GM12865 (cell line): ENCODE measurements at regions not wholly inside any gene's neighbourhood (a gene's known extent, or its start where the extent isn't known, plus 50 kb on each side); places are given as distances from the start of the nearest gene placed in this dataset.

Experiments
- DNase-seq: peaks from one replicate; pipeline ENCODE4 v3.0.0; 2010; ENCODE audit warnings: low read depth
- H3K4me3 ChIP-seq: 2 replicates; pipeline ENCODE4 v1.5.1; 2011; ENCODE audit warnings: mild to moderate bottlenecking, low read depth, low read length, control low read depth
- TF ChIP-seq, protein P1 (sequence below): IDR thresholded peaks from 2 replicates; pipeline ENCODE4 v1.5.1; 2011; ENCODE audit warnings: low read length, control low read depth, low read depth, inconsistent platforms; ENCODE audit not compliant: insufficient read depth; ENCODE audit errors: missing control alignments

DNA sequence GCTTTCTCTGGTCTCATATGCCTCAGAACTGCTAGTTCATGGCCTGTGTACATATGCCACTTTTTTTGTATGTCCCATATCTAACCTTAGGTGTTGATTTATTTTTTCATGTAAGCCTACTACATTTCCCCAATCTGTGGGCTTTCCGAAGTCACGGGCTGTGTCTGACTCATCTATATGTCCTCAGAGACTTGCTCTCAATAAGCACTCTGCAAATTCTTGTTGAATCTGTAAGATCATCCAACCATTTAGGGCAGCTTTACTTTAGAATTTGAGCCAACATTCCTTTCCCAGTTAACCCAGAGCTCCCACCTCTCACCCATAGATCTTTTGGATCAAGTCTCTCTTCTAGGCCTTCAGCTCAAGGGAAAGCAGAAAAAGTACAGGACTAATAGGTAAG is 263.4 kb downstream of the SEC61B start:
- TF ChIP-seq, protein P1, sequence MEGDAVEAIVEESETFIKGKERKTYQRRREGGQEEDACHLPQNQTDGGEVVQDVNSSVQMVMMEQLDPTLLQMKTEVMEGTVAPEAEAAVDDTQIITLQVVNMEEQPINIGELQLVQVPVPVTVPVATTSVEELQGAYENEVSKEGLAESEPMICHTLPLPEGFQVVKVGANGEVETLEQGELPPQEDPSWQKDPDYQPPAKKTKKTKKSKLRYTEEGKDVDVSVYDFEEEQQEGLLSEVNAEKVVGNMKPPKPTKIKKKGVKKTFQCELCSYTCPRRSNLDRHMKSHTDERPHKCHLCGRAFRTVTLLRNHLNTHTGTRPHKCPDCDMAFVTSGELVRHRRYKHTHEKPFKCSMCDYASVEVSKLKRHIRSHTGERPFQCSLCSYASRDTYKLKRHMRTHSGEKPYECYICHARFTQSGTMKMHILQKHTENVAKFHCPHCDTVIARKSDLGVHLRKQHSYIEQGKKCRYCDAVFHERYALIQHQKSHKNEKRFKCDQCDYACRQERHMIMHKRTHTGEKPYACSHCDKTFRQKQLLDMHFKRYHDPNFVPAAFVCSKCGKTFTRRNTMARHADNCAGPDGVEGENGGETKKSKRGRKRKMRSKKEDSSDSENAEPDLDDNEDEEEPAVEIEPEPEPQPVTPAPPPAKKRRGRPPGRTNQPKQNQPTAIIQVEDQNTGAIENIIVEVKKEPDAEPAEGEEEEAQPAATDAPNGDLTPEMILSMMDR = no peak

GRCh38 chr9:99486684-99487083 is 264.6 kb downstream of the SEC61B start:
- DNase-seq = no peak
- H3K4me3 ChIP-seq = no peak overlapping the region
- TF ChIP-seq, protein P1 = no peak

More for the DNA sequence above, 263.4 kb downstream of the SEC61B start:
- no peak for DNase-seq
- H3K4me3 ChIP-seq = no peak overlapping the region

DNA sequence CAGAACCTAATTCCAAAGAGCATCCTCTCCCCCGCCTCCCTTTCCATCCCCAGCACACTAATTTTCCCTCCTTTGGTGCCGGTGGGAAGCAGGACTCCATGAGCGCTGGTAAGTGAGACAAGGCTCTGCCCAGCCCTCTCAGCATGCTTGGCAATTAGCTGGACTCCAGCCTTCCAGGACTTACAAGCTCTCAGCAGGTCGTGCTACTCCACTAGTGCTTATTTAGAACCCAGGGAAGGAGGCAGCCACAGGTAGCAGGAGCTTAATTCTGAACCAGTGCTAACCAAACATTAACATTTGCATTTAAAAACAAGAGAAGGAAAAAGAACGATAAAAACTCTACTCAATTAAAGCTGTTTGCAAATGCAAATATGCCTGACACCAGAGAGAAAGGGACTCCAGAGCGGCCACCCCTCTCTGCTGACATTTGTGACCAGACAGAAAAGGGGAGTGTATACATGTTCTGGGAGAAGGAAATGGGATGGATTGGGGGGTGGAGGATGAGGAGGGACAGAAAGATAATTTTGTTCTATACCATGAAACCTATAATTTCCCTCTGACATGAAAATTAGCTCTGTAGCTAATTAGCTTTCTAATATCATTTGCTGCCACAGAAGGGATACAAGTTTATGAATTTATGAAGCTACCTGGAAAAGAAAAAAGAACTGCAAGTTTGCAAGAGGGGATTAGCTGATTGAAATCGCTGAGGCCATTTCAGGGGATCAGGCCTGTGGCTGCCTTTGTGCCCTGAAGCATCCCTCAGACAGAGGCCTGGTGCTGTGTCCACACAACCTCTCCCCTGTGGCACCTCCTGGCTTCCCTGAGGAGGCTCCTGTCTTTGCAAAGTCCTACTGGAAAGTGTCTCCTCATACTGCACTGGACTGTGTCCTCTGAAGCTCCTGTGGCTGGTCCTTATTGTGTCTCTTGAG is 266.3 kb downstream of the SEC61B start:
- TF ChIP-seq, protein P1 = no peak
- DNase-seq = no peak

DNA sequence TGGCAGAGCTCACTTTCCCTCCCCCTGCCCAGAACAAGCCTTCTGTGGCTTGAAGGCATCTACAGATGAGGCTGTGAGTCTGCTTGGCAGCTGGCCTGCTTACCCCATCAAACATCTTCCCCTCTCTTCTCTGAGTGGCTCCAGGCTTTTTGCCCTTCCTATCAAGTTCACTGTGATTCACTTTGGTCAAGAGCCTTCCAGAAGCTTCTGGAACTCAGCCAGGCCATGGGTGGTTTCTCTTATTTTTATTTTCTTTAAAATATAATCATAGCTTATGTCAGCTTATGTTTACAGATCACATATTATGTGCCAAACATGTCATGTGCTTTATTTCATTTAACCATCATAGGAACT is 267.0 kb downstream of the SEC61B start:
- TF ChIP-seq, protein P1 = no peak
- DNase-seq = no peak
- no peak overlapping the region for H3K4me3 ChIP-seq

More for the DNA sequence above, 266.3 kb downstream of the SEC61B start:
- H3K4me3 ChIP-seq = no peak overlapping the region

DNA sequence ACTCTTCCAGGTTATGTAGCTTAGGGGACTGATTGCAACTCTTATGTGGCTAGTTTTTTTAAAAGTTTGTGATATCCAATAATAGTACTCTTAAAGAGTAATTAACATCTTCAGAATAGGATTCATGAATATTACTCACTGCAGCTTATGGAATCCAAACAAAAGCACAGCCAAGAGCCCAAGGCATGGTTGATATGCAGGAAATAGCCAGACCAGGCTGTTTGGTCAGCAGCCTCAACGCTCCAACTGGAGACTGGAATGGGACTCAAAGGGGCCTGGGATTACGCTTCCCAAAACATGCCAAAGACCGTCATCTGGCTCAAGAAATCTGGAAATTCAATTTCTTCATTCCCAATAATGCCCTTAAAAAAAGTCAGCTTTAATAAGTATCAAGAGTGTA is 268.6 kb downstream of the SEC61B start:
- TF ChIP-seq, protein P1 = no peak
- DNase-seq = no peak
- no peak overlapping the region for H3K4me3 ChIP-seq

DNA sequence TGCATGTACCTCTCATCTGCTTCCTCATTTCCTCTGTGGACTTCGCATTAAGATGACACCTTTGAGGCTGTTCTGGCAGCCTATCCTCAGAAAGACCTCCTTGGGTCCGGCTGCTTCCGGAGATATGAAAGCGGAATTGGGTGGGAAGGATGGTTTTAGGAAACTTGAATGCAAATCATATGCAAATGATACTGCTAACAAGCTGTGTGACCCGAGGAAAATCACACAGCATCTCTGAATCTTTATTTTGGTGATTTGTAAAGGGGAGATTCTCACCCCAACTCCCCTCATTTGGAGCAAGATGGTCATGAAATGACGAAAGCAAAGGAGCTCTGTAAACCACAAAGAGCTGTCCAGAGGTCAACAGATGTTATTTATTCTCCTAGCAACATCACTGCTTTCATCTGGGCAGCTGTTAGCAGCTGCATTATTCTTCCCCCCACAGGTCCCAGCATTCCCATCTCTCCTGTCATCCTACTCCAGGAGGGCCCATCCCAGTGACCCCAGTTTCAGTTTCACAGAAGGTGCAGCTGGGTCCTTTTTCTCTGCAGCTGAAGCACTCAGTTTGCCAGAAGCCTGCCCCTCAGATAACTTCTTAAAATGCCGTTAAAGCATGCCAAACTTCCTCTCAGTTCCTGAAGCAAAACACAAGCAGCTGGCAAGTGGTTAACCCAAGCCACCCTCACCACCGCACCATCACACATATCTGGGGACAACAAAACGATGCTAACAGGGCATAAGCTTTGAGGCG is 269.5 kb downstream of the SEC61B start:
- peak; percentile 64 for DNase-seq
- TF ChIP-seq, protein P1 = no peak
- H3K4me3 ChIP-seq = no peak overlapping the region
